COLO668 (cell line): ENCODE measurements at regions not wholly inside any gene's neighbourhood (a gene's known extent, or its start where the extent isn't known, plus 50 kb on each side); places are given as distances from the start of the nearest gene placed in this dataset.

Experiments
- DNase-seq: peaks from one replicate; lab custom pipeline; 2025; ENCODE audit not compliant: unreplicated experiment; lab: John Stamatoyannopoulos, UW

DNA sequence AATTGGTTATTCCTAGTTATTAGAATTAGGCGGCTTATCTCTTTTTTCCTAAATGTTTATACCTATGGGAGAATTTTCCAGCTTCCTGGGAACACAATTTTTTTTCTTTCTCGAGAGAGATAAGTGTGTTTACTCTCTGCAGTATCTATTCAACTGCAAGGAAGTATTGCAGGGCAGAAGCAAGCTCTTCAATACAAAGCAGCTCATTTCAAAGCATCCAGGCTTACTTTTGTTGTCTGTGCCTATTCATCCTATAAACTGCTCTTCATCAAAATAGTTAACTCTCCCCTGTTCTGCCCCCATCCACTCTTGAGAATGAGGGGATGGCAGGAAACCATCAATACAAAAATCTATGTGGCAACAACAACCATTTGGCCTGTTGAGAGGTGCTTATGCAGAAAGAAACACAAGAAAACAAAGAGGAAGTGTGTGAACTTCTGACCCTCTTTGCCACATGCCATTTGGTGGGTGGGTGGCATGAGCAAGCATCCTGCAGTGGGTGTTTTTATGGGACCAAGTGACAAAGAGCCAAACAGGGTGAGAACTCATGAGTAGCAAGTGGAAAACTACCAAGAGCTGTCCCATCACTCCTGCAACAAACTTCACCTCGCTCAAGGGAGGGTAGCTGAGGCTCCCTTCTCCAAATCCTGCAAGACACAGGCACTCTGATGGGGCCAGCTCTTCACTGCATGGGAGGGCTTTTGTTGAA is 50.6 kb upstream of the MRPS6 start:
- no peak for DNase-seq

DNA sequence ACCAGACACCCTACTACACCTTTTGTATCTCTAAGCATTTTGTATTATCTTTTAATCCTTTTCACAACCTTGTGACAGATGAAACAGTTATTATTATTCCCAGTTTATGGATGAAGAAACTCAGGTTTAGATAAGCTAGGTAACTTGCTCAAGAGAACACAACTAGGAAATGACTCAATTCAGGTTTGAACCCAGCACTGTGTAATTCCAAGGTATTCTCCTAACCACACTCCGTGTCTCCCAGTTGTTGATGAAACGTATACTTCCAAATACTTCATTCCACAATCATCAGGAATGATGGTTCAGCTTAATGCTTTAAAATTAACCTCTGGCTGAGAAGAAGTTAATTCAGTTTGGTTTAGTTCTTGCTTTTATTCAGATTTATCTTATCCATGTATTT is 51.7 kb upstream of the MRPS6 start:
- no peak for DNase-seq

DNA sequence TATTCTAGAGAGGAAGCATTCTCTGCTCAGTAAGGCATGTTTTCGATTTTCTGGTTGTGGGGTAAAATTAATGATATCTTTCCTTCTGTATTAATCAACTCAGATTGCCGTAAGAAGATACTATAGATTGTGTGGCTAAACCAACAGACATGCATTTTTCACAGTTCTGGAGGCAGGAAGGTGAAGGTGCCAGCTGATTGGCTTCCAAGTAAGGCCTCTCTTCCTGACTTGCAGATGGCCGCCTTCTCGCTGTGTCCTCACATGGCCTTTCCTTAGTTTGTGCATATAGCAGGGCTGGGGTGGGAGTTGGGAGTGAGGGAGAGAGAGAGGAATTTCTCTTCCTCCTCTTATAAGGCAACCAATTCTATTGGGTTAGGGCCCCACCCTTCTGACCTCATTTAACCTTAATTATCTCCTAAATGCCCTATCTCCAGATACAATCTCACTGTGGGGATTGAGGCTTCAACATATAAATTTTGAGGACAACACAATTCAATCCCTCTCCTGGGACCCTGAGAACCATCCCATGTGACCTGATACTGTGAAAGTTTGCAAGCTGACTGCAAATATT is 52.3 kb upstream of the MRPS6 start:
- DNase-seq: no peak

DNA sequence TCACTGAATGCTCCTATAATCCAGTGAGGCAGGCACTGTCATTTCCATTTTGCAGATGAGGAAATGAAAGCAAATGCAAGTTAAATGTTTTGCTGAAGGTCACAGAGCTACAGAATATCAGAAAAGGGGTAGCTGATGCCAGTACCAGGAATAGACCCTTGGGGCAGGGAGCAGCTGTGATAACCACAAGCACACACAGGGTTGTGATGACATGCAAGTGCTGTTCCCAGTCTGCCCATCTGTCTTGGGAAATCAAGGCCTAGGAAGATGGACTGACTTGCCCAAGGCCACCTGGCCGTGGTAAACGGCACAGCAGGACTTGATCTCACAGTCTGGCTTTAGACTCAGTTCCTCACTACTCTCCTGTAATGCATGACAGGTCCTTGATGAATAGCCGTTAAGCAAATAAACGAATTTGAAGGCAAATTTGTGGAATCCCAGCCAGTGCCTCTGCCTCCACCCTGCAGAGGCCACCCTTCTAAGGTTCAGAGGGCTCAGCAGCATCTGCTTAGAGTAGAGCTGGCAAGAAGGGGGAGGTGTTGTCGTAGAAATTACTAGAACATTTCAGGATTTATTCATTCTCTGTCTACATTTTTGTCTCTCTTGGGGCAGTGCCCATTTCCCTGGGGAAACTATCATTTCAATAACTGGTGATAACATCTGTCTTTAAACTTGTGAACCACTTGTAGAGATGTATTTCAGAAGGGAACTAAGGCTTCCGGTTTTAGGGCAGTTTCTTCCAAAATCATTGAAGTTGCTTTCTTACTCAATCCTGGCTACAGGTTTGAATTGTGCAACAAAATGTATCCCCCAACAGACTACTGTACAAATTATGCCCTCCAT is 53.2 kb upstream of the MRPS6 start:
- DNase-seq: peak; percentile 40

DNA sequence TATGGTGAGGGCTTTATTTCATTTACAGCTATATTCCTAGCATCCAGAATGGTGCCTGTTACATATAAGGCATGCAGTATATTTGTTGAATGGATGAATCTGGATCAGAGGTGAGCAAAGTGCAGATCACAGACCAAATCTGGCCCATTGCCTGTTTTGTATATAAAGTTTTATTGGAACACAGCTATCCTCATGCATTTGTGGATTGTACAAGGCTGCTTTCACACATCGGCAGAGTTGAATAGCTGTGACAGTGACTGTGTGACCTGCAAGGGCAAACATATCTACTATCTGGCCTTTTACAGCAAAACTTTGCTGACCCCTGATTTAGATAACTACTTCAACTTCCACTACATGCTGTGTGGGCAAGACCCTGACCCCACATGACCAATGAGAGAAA is 54.0 kb upstream of the MRPS6 start:
- no peak for DNase-seq

DNA sequence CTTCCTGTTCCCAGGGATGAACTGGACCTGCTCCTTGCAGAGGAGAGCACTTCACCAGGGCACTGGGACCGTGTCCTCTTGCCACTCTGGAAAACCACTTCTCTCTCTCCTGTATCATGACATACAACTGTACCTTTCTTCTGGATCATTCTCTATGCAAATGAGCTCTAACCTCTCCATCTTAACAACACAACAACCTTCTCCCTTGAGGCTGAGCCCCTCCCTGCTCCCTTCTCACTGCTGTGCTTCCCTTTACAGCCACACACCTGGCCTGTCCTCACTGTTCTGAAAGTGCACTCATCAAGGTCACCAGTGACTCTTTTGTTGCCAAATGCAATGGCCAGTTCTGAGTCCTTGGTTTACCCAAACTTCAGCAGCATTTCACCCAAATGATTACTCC is 54.5 kb upstream of the MRPS6 start:
- DNase-seq: no peak

DNA sequence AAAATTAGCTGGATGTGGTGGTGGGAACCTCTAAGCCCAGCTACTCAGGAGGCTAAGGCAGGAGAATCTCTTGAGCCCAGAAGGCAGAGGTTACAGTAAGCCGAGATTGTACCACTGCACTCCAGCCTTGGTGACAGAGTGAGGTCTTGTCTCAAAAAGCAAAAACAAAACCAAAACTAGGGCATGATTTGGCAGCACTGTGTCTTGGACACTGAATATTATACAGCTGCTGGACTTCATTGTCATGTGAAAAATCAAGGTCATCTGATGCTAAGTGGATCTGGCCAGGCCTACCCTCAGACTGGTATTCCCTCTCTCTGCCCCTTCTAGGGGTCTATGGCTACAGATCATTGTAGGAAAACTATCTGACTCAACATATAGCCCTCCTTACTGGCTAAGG is 55.2 kb upstream of the MRPS6 start:
- no peak for DNase-seq

DNA sequence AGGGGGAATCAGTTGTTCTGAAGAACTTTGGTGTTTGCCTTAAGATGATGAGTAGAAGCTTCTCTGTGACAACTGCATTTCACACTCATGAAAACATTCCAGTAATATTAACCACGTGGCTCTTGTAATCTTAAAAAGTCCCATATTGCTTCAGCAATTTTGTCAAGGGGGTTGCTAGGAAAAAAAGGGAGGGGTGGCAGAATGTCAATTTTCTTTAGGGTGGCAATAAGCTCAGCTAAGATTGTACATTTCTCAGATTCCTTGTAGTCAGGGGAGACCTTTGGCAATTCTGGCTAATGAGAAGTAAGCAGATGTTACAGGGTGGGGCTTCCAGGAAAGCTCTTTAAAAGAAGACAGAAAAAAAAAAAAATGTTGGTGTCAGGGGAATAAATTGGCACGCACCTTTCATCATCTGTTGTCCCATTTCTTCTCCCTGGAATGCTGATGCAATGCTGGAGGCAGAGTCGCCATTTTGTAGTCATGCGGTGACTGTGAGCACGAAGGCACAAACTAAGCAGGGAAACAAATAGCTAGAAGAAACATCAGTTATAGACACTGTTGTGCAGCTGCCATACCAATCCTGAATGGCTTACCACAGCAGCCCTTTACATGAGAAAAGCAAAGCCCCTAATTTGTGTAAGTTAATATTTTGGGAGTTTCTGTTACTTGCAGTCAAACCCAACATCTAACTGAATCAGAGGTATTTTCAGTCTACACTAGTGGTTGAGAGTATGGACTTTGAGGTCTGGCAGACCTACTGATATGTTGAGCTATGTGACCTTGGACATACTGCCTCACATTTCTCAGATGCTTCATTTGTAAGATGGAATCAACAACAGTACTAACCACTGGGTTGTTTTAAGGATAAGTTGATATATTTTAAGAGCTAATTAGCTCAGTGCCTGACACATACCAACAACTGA is 56.1 kb upstream of the MRPS6 start:
- DNase-seq: no peak

DNA sequence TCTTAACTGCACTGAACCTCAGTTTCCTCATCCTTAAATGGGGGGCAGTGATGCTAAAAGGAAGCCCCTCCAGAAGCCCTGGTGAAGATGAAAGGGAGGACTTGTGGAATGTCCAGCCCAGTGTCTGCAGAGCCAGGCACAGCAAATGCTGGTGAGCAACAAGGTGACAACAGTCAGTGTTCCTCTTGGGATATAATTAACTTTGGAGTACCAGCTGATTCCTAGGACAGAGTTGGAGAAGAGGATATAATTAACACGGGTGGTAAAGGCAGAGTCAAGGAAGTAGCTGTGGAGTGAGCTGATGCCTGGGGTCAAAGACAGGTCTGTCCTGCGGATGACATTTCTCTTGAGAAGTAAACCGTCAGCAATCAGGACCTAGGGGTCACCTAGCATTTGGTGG is 60.7 kb upstream of the MRPS6 start:
- DNase-seq: no peak

DNA sequence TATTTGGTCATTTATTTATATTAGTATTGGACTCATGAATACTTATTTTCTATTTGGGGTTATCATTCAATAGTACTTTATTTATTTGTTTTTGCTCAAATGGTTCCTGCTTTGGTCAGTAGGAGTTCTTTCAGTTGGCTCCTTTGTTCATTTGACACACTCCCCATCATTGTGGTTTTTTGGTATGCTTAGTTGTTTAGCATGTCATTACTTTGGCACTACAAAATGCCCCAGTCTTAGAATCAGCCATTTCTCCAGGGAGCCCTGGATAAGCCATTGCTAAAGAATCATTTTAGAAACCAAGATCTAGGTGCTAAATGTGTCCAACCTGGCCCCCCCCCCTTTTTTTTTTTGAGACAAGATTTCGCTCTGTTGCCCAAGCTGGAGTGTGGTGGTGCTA is 61.7 kb upstream of the MRPS6 start:
- DNase-seq: no peak

DNA sequence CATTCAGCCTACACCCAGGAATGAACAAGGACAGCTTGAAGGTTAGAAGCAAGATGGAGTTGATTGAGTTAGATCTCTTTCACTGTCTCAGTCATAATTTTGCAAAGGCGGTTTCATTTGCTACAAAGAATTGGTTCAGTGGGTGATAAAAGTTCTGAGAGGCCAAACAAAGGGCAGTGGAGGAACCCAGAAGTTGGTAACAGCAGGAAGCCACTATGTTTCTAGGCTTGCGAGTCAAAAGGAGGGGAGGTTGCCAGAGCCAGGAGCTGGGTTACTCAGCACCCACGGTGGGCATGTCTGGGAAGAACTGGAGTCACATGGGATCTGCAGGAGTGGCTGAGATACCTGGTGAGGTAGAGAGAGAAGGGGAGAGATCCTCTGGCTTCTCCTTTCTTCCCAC is 64.2 kb upstream of the MRPS6 start:
- no peak for DNase-seq

DNA sequence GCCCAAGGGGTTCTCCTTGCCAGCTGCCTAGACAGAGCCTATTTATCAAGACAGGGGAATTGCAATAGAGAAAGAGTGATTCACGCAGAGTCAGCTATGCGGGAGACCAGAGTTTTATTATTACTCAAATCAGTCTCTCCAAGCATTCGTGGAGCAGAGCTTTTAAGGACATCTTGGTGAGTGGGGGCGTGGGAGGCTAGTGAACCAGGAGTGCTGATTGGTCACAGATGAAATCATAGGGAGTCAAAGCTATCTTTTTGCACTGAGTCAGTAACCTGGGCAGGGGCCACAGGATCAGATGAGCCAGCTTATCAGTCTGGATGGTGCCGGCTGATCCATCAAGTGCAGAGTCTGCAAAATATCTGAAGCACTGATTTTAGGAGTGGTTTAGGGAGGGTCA is 64.8 kb upstream of the MRPS6 start:
- DNase-seq: no peak

DNA sequence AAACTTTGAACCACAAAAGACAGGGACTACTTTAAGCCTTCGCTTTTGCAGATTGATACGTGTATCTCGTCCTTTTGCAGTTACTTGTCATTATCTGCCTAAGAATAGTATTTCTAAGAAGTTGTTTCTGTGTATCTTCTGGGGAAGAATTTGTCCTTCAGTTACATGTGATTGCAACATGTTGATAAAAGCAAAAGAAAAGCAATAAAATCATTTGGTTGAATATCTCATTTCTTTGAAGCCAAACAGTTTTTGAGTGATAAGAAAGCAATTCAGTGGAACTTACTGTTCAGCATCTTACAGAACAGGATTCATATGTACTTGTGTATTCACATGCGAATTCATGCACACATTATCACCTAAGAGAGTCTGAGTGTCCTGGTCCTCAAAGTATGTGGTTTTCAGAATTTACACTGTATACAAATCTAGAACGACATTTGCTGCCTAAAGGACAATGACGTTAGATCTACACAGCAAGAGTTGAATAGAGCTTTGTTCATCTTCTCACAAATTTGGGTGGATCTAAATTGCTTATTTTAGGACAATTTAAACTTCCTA is 66.7 kb upstream of the MRPS6 start:
- no peak for DNase-seq

DNA sequence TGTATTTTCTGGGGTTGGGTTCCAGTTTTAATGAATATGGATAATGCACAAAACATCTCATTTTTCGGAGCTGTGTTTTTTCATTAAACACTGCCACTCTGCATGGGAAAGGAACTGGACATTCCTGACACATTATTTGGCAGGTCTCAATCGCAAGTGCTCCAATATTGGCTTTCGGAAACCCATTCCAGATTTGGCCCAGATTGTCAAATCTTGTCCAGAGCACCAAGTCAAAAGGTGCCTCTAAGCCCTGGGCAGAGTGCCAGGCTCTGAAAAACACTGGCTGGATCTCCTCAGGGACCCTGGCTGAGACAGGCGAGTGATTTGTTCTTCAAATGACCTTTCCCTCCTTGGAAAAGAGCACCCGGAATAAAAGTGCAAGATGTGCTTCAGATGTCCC is 68.4 kb upstream of the MRPS6 start:
- no peak for DNase-seq

DNA sequence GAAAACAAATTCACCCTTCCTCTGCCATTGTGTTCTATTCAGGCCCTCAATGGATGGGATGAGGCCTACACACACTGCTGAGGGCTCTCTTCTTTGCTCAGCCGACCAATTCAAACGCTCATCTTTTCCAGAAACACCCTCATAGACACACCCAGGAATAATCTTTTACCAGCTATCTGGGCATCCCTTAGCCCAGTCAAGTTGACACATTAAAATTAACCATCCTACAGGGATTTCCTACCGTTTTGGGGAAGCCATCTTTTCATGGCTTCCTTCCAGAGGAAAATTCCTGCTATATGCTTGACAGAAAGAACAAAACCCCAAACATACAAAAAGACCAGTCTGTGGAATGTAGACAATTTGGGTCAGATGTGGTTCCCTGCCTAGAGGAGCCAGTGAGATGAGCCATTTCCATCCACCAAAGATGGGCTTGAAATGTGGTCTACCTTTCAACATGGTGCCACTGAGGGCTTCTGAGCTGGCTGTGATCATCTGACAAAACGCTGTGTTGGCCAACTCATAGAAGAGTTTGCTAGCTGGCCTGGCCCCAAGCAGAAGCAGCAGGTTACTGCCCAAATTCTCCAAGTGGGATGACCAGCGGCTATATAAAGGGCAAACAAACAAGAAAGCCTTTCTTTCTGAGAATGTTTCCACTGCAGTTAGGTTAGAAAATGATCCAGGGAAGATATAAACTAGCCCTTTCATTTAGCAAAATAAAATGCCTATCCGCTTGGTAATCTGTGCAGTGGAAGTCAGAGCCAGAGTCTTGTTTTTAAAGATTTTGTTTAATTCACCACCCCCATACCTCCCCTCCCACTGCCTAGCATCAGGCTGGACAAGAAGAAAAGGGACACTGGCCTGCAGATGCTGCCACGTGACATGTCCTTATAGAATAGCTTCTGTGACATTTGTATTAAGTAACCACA is 69.1 kb upstream of the MRPS6 start:
- no peak for DNase-seq

DNA sequence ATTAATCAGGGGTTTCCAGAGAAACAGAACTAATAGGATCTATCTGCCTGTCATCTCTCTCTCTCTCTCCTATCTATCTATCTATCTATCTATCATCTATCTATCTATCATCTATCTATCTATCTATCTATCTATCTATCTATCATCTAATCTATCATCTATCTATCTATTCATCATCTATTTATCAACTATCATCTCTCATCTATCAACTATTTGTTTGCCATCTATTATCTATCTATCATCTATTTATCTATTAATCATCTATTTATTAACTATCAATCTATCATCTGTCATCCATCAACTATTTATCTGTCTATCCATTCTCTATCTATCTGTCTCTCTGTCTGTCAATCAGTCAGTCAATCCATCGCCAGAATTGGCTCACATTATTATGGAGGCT is 70.0 kb upstream of the MRPS6 start:
- DNase-seq: no peak

DNA sequence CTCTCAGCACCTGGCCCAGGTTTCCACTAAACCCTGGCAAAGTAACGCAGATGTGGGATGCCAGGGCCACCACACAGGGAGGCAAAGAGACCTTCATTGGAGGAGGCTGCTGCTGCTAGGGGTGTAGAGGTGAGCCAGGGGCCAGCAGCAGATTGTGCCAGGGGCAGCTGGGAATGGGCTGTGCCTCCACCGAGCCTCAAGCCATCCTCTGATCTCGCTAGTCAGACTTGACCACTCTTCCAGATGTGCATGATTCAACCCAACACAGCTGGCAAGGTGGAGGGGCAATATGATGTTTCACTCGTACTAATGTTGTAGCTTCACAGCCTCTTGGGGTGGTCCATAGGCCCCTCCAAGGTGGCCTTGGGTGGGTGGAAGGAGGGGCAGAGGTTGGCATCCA is 73.0 kb upstream of the MRPS6 start:
- DNase-seq: no peak

DNA sequence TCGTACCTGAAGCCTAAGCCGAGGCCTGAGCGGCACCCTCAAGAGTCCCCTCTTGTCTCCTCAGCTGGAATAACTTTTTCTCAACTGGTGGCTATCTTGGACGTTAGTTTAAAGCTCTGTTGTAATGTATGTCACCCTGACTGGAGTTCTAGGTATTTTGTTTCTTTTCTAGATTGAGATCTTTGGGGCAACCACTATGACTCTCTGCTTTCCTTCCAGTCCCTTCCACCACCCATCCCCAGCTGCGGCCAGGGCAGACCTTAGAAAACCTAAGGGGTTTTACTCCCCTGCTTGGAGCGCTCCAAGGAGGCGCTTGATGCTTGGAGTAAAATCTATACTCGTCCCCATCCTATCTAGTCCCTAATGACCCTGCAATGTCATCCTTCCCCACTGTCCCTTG is 74.6 kb upstream of the MRPS6 start:
- DNase-seq: no peak

DNA sequence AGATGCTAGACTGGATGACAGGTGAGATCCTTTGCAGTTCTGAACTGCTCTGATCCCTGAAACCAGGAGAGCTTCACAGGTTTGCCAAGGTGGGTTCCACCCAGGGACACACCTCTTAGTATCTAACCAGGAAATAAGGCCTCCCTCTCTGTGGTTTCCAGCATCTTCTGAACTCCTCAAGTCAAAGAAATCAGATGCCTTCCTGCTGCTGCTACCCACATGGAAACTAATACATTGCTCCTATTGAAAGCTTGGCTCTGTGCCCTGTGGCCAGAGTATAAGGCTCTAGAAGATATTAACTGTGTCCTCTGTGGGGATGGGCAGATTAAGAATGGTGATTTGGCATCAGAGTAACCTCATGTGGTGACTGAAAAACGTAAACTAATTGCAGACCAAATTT is 75.0 kb upstream of the MRPS6 start:
- DNase-seq: no peak

DNA sequence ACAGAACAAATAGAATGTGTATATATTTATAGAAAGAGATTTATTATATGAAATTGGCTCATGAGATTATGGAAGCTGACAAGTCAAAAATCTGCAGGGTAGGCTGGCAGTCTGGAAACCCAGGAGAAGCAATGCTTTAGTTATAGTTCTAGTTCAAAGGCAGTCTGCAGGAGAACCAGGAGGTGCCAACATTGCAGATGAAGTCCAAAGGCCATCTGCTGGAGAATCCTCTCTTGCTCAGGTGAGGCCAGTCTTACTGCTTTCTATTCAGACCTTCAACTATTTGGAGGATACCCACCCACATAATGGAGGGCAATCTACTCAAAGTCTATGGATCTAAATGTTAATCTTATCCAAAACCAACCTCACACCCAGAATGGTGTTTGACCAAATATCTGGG is 75.9 kb upstream of the MRPS6 start:
- DNase-seq: no peak
